Activated T-cell treated with anti-CD3 and anti-CD28 coated beads for 4 hours (primary cell): ENCODE measurements at regions not wholly inside any gene's neighbourhood (a gene's known extent, or its start where the extent isn't known, plus 50 kb on each side); places are given as distances from the start of the nearest gene placed in this dataset.
"Not testable (repeated sequence)": the region's sequence is repeated elsewhere in the genome, so short reads cannot be mapped to it uniquely, and the experiment has no call there.

Source experiments
- DNase-seq: peaks from one replicate; pipeline ENCODE4 v3.0.0-alpha.2; 2020

DNA sequence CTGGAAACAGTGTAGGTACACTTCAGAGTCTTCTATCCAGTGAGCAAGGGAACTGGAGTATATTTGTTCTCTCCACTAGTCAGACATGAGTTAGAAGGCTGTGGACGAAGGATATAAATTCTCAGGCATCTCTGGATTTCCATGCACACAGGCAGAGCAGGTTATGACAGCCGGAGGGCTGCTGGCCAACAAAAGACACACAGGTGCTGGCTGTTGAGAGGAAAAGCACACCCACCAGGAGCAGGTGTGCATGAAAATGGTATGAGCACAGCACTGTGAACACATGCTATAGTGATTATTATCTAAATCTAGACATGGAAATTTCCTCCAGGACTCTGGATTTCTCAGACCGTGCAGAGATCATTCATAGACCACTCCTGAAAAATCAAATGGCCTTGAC lies 444.7 kb upstream of the RPS6KA3 start:
- DNase-seq = no peak

DNA sequence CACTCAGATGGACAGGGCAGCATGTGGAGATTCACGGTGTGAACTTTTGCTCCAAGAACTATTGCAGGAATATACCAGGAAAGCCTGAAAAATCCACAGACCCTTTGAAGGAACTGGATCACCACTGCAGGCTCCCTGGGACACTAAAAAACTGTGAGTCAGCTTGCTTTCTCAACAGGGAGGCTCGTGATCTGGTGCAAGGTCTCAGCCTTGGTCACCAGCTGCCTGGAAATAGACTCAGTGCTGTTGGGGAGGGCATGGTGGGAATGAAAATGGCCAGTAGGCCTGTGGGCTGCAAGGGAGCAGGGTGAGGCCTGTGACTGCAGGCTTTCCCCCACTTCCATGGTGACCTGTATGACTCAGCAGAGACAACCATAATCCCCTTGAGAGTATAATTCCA lies 426.4 kb upstream of the RPS6KA3 start:
- DNase-seq = no peak

DNA sequence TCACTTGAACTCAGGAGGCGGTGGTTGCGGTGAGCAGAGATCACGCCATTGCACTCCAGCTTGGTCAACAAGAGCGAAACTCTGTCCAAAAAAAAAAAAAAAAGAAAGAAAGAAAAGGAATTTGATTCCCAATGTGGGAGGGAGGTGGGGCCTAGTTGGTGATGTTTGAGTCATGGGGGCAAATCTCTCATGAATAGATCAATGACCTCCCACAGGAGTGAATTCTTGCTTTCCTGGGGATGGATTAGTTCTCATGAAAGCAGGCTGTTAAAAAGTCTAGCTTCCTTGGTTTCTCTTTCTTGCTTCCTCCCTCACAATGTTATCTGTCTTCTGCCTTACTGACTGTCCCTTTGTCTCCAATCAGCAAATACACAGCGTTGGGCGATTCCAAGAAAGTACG lies 419.5 kb upstream of the RPS6KA3 start:
- no peak for DNase-seq

DNA sequence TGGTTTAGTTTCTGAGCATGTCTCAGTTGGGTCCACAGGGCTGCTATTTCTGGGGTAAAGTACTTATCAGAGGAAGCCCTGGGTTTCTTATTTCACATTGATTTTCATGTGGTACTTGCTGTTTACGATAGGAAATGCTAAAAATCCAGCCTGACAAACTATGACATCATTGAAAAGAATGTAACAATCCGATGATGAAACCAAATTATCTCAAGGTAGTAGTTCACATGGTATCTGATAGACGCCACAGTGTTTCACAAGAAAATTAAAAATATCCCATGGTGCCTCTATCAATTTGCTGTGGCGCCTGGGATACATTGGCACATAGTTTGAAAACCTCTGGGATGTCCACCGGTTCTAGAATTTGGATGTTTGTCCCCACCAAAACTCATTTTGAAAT lies 418.9 kb upstream of the RPS6KA3 start:
- DNase-seq = no peak

DNA sequence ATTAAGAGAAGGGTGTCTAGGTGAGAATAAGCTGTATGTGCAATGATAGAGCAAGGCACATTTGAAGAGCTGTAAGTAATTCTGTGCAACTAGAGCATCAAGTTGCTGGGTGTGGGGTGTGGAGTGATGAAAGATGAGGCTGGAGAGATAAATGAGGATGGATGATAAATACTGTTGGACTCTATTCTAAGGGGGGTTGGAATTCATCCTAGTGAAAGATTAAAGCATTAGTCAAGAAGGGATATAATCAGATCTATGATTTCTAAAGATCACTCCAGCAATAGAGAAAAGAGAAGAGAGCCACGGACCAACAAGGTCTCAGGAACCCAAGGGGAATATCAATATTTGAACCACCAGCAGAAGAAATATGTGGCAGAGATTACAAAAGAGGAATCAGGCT lies 415.0 kb upstream of the RPS6KA3 start:
- no peak for DNase-seq

DNA sequence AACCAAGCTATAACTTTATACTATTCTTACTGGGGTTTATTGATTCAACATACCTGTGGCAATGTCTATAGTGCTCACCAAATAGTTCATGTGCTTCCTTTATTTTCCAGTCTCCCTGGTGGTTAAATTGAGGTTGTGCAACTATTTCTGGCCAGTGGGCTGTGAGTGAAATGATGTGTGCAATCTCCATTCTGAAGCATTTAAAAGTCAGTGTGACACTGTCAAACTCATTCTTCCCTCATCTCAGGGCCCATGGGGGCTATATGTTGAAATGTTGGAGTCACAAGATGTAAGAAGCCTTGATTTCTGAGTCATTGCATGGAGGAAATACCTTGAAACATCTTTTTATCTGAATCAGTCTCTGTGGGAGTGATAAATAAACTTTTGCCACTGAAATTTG lies 414.3 kb upstream of the RPS6KA3 start:
- DNase-seq = no peak

DNA sequence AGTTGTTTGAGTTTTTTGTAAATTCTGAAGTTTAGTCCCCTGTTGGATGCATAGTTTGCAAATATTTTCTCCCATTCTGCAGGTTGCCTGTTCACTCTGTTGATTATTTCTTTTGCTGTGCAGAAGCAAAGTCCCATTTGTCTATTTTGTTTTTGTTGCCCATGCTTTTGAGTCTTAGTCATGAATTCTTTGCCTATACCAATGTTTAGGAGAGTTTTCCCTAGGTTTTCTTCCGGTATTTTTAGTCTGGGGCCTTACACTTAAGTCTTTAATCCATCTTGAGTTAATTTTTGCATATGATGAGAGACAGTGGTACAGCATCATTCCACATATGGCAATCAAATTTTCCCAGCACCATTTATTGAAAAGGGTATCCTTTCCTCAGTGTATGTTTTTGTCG lies 405.8 kb upstream of the RPS6KA3 start:
- no peak for DNase-seq

DNA sequence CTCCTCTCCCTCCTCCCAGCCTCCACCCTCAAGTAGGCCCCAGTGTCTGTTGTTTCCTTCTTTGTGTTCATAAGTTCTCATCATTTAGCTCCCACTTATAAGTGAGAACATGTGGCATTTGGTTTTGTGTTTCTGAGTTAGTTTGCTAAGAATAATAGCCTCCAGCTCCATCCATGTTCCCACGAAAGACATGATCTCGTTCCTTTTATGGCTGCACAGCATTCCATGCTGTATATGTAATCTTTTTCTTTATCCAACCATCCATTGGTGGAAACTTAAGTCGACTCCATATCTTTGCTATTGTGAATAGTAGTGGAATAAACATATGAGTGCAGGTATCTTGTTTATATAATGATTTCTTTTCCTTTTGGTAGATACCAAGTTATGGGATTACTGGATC lies 405.0 kb upstream of the RPS6KA3 start:
- DNase-seq = not testable (repeated sequence)

DNA sequence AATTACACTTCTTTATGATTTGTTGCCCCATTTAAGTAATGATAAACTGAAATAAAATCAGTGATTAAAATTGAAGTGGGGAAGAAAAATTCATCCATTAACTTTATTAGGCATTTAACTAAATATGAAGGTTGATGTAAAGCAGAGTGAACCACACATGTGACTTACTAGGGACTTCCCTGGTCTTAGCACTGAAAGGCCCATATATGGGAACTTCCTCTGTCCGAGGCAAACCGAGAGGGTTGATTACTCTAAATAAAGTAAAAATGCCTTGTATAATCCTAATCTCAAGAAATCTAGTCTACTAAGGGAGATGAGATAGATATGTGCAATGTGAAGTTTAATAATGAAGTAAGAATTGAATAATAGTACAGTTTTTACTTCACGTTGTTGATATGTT lies 403.9 kb upstream of the RPS6KA3 start:
- DNase-seq = no peak

DNA sequence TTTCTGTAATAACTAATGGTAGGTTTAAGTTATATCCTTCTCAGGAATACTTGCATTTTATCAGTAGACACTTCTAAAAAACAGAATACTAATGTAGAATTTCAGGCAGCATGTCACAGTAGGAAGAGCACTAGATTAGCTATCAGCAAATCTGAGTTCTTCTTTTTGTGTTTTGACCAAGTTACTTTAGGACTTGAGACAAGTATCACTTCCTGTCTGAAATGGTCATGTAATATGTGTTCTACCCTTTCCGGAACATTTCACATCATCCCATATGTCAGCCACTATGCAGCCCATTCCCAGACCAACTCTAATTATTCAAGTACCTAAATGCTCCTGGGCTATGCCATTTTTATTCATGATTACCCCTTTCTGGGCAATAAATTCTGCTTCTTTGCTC lies 401.8 kb upstream of the RPS6KA3 start:
- no peak for DNase-seq

DNA sequence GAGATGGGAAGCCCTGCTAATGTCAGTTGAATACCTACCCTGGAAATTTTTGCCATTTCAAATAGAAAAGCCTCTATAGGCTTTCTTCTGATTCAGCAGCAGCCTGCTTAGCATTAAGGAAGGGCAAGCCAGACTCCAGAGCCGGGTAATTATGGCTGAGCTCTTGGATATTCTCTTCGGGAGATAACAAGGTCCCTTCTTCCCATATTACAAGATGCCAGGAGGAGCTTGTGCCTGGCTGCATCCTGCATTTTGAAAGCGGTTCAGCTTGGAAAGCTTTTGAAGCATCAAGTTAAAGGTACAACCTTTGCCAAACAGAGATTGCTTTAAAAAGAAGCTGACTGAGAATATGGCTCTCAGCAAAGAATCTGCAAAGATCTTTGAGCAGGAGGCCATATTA lies 399.6 kb upstream of the RPS6KA3 start:
- DNase-seq = no peak

DNA sequence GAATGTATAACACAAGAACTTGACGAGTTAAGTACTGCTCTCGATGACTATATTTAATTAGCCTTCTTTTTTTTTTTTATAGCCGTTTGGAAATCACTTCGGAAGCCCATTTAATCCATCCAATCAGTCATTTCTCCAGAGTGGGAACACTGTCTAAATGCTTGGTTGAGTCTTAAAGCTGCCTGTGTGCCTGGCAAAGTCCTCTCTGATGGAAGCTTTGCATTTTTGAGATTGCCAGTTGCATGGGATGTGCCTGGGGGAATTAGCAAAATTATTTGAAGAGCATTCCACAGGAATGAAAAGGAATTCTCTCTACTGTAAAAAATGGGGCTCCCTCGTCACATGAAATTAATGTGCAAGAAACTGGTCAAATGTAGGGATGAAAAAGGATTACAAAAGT lies 398.8 kb upstream of the RPS6KA3 start:
- DNase-seq = no peak

DNA sequence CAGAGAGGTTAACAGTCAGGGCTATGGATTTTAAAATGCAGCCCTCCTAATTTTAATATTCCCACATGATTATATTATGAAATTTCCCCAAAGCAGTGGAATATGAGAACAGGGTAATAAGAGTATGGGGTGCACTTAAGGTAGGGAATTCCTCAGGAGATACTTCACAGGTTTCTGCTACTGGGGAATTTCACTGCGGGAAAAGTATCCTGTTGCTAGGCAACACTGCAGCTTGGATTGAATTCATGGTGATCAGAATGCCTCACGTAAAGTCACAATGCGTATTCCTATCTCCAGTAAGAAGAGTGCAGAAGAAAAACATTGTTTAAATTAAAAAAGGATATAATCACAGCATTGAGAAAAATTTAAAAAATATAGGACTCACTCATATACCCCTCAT lies 398.1 kb upstream of the RPS6KA3 start:
- no peak for DNase-seq

DNA sequence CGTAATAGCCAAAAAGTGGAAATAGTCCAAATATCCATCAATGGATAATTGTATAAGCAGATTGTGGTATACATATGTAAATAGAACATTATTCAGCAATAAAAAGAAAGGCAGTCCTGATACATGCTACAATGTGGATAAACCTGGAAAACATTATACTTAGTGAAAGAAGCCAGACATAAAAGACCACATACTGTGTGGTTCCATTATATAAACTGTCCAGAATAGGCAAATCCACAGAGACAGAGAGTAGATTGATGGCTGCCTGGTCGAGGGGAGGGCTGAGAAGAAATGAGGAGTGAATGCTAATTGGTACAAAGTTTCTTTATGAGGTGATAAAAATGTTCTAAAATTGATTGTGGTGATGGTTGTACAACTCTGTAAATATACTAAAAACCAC lies 397.4 kb upstream of the RPS6KA3 start:
- DNase-seq = no peak

DNA sequence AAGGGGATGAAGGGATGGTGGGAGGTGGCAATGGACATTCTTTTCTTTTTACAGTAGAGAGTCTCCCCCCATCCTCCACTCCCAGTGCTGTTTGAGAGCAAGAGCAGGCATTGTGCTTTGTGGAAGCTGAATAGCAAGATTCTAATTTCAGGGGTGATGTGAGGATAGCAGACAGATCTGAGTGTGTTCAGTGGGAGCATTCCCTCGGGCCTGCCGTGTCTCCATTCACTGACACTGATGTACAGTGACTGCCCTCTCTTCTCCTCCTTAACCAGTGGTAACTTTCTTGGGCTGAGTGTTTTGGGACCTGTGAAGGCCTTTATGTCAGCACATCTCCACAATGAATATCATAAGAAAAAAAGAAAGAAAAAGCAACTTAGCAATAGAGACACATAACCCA lies 396.6 kb upstream of the RPS6KA3 start:
- no peak for DNase-seq

DNA sequence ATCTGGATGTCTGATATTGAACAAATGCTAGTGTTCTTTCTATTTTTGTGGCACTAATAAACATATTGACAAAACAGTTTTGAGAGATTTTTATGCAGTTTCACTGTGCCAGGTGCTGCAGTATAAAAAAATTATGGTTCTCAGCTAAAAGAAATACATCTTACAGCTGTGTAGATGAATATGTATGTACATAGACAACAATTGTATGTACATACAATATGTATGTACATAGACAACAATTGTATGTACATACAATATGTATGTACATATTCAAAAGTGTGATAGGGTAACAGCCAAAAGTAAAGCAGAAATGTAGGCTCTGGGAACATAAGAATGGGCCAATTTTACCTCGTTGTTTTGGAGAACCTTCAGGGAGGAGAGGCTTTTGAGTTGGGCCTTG lies 390.0 kb upstream of the RPS6KA3 start:
- DNase-seq = no peak

DNA sequence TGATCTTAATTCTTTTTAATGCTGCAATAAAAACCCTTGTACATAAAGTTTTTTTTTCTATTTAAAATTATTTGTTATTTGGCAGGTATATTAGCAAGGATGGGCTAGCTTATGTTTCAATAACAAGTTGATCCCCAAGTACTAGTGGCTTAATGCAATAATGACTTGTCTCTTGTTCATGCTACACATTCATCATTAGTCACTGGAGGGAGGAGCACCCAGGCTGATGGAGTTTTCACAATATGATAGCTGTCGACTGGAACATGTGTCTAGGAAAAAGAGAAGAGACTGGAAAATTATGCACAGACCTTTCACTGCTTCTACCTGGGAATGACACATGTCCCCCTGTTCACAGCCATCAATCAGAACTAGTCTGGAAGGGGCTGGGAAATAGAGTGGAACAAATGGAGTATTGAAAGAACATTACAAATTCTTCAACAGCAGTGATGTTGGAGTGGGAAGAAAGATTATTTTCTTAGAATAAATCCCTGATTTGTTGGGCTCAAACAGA lies 387.9 kb upstream of the RPS6KA3 start:
- DNase-seq = no peak

DNA sequence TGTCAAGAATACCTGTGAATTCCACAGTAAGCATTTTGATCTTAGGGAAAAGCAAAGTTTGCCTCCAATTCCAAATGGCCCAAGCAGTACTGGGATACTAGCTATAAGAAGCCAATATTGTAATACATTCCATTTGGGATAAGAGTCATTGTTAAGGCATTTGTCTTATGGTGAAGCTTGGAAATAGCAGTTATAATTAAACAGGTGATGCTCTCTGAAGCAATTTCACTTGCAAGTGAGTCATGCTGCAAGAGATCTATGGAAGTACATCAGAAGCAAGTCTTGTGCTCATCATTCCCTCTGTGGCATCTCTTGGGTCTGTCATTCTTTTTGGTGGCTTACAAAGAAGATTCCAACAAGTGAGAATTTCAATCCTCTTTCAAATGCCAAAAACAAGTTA lies 386.4 kb upstream of the RPS6KA3 start:
- DNase-seq = no peak

DNA sequence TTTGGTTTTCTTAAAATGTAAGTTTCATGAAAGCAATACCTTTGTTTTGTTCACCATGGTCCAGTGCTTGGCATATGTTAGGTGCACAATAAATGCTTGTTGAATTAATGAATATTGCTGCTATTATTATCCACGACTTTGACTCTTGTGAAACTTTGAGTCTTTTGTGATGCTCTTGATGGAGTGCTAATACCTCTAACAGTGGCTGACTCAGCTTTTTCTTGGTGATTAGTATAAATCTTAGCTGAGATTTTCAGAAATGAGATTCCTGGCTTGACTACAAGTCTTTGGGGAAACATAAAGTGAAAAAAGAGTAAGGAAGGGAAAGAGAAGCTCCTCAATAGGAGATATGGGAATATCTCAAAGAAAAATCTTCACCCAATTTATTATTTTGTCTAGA lies 375.2 kb upstream of the RPS6KA3 start:
- no peak for DNase-seq

DNA sequence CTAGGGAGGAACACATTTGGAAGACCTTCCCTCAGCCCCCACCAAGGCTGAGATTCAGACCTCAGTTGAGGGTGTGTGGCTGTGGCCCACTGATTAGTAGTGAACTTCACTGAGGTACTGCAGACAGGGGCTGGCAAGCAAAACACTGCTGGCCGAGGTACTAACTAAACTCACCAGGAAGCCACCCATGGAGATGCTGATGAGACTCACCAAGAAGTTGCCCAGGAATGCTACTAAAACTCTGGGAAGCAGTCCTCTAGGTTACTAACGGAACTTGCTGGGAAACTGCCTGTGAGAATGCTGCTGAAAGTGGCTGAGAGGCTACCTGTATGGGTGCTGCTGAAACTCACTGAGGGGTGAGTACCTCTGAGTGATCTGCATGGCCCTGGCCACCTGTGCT lies 372.4 kb upstream of the RPS6KA3 start:
- no peak for DNase-seq

DNA sequence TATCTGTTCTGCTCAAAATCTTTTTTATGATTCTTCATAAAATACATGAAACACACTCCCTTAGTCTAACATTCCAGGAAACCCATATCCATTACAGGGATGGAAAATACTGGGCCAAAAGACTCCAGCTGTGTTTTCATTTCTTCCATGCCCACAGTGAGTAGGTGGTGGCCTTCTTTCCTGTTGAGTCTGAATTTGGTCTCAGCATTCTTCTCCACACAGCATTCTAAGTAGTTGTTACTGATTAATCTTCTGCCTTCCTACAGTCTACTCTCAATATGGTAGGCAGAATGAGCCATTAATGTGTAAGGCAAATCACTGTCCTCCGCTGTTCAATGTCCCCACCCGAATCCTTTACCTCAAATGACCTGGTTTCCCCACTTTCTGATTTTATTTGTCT lies 370.6 kb upstream of the RPS6KA3 start:
- no peak for DNase-seq

DNA sequence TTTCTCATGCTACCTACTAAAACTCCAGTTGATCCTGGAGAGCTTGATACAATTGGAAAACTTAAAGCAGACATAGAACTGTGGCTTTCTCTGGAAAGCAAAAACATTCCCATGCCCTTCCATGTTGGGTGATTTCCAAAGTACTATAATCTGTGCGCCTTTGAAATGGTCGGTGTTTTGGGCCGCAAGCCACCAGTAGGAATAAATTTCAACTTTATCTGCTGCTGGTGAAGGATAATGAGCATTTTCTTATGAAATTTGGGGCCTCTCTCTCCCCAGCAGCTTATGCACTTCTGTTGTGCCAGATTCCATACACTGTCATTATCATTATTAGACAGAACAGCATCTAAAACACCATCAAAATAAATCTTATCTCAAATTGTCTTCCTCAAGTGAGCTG lies 366.7 kb upstream of the RPS6KA3 start:
- no peak for DNase-seq

DNA sequence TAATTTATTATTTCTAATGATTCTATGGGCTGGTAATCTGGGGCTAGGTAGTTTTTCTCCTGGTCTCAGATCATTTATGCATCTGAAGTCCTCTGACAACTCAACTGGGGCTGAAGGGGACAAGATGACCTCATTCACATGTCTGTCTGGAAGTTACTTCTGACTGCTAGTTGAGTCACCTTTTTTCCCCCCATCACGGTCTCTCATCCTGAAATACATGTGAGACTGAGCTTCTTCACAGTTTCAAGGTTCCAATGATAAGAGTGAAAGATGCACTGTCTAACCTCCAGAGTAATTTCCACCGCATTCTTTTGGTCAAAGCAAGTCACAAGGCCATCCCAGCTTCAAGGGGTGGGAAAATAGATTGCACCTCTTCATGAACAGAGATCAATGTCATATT lies 356.7 kb upstream of the RPS6KA3 start:
- no peak for DNase-seq

DNA sequence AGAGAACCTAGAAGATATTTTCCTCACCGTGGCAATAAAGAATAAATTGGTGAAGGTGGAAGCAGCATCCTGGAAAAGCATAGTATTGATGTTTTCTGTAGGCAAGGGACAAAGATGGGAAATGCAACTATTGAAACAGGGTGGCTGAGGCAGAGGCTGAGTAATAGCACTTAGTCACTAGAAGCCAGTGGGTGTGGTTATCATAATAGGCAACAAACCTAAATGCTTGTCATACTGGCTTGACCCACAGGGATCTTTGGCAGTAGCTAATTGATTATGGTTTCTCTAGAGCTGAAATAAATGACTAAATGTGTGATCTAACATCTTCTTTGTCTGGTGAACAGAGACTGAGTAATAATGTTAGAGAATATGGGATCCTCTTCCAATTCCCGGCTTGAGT lies 353.6 kb upstream of the RPS6KA3 start:
- DNase-seq = no peak

DNA sequence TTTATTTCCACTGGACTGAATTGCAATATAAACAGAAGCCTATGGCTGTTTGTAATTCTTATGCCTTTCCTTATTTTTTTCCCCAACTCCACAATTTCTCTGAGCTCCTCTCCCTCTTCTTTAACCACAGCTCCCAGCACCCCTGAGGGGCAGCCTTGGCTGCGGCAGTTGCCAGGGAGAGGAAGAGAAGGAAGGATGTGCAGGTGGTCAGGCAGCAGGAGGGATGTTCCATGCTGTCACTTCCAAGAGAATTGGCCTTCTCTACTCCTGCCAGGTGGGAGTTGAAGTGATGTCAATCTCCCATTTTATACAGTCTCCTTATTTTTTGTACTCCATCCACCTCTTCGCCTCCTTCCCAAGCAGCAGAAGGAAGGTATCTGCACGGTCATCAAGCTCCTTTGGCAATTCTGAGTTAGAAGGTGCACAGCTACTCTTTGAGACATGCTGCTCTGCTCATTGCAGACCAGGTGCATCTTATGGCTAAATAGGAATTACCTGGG lies 343.3 kb upstream of the RPS6KA3 start:
- DNase-seq = no peak

DNA sequence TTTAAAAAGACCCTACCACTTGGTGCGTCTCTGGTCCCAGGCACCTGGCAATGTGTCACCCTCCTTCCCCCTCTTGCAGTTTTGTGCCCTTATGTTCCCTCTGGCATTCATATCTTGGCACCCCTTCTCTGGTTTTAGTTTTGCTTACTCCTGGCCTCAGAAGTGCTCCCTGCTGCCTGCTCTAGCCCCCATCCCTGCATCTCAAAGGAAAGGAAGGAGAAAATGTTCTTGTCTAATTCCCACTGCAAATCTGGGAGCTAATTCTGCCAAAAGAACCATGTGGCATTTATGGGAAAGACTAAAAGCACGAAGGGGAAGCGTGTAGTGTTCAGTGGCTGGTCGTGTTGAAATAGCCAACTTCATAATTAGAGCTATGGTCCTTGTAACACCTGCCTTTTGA lies 340.1 kb upstream of the RPS6KA3 start:
- DNase-seq = no peak
